ENCODE measurements at regions not wholly inside any gene's neighbourhood (a gene's known extent, or its start where the extent isn't known, plus 50 kb on each side); places are given as distances from the start of the nearest gene placed in this dataset.

DNA sequence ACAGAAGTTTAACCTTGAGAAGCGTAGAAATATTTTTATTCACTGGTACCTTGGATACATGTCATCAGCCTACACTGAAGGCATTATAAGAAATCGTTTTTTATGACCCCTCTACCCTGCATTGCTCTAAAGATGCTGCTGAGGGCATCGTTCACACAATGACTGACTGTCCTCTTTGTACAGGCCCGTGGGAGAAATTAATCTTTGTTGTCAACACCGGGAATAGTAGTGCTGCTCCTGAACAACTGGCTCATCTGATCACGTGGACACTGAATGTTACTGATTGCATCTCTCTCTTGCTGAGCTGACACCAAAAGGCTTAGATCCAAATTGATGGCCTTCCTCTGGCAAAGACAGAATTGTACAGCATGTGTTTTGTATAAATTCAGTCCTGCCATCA is 157.1 kb upstream of the SMLR1 start:
- TF ChIP-seq, protein P1, sequence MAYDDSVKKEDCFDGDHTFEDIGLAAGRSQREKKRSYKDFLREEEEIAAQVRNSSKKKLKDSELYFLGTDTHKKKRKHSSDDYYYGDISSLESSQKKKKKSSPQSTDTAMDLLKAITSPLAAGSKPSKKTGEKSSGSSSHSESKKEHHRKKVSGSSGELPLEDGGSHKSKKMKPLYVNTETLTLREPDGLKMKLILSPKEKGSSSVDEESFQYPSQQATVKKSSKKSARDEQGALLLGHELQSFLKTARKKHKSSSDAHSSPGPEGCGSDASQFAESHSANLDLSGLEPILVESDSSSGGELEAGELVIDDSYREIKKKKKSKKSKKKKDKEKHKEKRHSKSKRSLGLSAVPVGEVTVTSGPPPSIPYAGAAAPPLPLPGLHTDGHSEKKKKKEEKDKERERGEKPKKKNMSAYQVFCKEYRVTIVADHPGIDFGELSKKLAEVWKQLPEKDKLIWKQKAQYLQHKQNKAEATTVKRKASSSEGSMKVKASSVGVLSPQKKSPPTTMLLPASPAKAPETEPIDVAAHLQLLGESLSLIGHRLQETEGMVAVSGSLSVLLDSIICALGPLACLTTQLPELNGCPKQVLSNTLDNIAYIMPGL (CRISPR knock-in tag; IDR thresholded peaks at IDR 0.05): no peak
- TF ChIP-seq, protein P2, sequence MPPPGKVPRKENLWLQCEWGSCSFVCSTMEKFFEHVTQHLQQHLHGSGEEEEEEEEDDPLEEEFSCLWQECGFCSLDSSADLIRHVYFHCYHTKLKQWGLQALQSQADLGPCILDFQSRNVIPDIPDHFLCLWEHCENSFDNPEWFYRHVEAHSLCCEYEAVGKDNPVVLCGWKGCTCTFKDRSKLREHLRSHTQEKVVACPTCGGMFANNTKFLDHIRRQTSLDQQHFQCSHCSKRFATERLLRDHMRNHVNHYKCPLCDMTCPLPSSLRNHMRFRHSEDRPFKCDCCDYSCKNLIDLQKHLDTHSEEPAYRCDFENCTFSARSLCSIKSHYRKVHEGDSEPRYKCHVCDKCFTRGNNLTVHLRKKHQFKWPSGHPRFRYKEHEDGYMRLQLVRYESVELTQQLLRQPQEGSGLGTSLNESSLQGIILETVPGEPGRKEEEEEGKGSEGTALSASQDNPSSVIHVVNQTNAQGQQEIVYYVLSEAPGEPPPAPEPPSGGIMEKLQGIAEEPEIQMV (tag; conservative IDR thresholded peaks at IDR 0.05; ENCODE audit: low read depth): no peak
- TF ChIP-seq HNRNPUL1 (IDR thresholded peaks at IDR 0.05; ENCODE audit: low read length) (no peak), NFRKB (IDR thresholded peaks at IDR 0.05; ENCODE audit: low read depth) (no peak), GTF2F1 (IDR thresholded peaks at IDR 0.05; ENCODE audit: low read depth, low read length) (no peak), POLR2A (conservative IDR thresholded peaks at IDR 0.05) (no peak), SRSF9 (IDR thresholded peaks at IDR 0.05; ENCODE audit: borderline replicate concordance, low read depth, low read length) (no peak), EP300 (IDR thresholded peaks at IDR 0.05; ENCODE audit: low read length) (no peak), MAX (CRISPR knock-in tag; IDR thresholded peaks at IDR 0.05) (no peak)
